Epithelial cell of proximal tubule (primary cell): ENCODE measurements at regions not wholly inside any gene's neighbourhood (a gene's known extent, or its start where the extent isn't known, plus 50 kb on each side); places are given as distances from the start of the nearest gene placed in this dataset.

Experiments
- DNase-seq: peaks from one replicate; pipeline ENCODE4 v3.0.0-alpha.2; 2011; ENCODE audit warnings: low read depth
- H3K4me3 ChIP-seq: 2 replicates; pipeline ENCODE4 v1.5.1; 2011; ENCODE audit warnings: low read depth, mild to moderate bottlenecking, low read length
- TF ChIP-seq, protein P1 (sequence below): conservative IDR thresholded peaks from 2 replicates; pipeline ENCODE4 v1.5.1; 2012; ENCODE audit warnings: low read depth, mild to moderate bottlenecking, low read length

DNA sequence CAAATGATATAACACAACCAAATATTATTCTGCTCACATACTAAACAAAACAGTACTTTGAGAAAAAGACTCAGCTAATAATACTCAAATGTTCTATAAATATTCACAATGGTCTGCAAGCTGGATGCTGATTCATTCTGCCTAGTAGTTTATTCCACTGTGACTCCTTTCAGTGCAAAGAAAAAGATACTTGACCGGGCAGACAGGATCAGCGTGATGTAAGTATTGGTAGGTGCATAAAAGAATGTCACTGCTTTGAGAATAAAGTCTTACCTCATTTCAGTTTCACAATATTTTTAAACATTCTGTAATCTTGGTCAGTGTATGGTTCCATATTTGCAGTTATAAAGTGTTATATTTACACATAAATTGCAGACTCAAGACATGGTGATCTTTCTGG, 223.0 kb upstream of the NUDT12 start:
- TF ChIP-seq, protein P1, sequence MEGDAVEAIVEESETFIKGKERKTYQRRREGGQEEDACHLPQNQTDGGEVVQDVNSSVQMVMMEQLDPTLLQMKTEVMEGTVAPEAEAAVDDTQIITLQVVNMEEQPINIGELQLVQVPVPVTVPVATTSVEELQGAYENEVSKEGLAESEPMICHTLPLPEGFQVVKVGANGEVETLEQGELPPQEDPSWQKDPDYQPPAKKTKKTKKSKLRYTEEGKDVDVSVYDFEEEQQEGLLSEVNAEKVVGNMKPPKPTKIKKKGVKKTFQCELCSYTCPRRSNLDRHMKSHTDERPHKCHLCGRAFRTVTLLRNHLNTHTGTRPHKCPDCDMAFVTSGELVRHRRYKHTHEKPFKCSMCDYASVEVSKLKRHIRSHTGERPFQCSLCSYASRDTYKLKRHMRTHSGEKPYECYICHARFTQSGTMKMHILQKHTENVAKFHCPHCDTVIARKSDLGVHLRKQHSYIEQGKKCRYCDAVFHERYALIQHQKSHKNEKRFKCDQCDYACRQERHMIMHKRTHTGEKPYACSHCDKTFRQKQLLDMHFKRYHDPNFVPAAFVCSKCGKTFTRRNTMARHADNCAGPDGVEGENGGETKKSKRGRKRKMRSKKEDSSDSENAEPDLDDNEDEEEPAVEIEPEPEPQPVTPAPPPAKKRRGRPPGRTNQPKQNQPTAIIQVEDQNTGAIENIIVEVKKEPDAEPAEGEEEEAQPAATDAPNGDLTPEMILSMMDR = no peak
- no peak for DNase-seq
- no peak overlapping the region for H3K4me3 ChIP-seq

DNA sequence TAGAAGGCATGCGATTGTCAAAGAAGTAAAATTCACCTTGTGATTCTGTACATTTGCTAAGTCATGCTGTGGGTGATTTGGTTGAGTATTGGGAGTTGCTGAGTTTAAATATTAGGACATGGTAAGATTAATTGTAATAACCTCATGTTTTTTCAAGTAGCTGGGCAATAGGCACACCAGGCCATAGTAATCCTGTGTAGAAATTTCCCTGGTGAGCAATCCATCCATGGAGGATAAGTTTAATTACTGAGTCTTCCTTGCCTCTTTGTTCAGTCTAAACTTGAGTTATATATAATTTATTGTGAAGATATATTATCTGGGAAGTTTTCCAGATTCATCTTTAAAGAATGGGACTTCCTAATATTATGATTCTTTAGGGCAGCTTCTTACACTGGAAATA, 221.1 kb upstream of the NUDT12 start:
- H3K4me3 ChIP-seq = no peak overlapping the region
- no peak for DNase-seq
- TF ChIP-seq, protein P1 = no peak

DNA sequence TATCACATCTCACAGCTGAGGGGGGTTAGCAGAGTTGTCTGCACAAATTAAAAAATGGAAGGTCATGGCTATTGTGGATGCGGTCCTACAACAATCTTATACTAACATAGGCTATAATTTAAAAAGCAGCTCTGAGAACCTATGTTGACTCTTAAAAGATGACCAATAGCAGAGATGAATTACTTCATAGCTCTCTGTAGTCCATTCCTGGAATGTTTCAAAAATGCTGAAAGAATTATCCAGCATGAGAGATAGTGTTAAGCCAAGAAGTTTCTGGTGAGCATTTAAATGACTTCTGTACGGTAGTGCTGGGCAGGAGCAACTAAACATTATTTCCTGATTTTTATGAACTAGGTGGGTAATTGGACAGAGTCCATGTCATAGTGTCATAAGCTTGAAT, 218.2 kb upstream of the NUDT12 start:
- no peak for DNase-seq
- no peak overlapping the region for H3K4me3 ChIP-seq
- TF ChIP-seq, protein P1 = no peak

DNA sequence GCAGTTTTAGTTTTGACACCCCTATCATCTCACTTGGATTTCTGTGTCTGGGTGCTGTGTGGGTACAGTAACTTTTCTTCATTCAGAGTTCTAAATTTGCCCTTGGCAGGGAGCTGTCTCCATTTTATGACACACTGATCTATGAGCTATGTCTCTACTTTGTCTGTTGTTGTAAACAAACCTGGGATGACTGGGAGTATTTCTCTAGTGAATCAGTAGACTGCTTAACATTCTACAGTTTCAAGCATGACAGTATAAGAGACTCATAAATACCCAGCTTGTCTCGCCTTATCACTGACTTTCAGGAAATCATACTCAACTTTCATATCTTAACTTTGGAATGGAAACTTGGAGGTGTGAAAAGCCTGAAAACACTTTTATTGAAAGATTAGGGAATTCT, 212.1 kb upstream of the NUDT12 start:
- no peak for DNase-seq
- no peak overlapping the region for H3K4me3 ChIP-seq
- TF ChIP-seq, protein P1 = no peak

DNA sequence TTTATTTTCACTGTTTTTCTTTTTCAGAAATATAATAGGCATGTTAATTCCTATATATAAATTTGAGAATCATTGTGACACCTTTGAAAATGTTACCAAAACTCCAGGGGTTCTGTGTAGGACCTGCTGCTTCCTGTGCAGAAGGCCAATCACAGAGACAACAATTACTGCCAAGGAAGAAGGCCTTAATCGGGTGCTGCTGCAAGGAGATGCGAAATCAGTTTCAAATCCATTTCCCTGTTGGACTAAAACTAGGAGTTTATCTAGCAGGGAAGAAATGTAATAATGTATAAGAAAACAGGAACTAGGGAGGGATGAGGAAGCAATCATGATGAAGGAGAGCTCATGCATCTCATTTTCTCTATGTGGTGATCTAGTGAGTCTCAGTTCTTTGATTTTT, 209.7 kb upstream of the NUDT12 start:
- TF ChIP-seq, protein P1 = no peak
- no peak for DNase-seq
- no peak overlapping the region for H3K4me3 ChIP-seq

DNA sequence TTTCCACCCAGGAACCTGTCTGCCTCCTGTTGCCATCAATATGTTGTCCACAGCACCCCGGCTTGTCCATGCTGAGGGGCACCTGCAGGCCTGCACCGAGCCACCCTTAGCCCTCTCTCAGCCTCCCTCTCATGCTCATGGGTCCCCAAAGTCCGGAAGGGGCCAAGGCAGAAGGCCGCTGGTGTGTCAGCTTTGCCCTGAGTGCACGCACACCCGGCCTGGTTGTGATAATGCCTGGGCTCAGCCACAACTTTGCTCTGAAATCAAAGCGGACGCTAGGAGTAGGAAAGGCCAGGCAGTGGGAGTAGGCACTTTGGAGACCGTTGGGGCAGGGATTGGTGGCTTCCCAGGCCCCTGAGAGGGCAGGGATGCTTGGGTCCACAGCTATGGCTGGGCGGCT, 201.8 kb upstream of the NUDT12 start:
- DNase-seq = no peak
- TF ChIP-seq, protein P1 = no peak
- no peak overlapping the region for H3K4me3 ChIP-seq

DNA sequence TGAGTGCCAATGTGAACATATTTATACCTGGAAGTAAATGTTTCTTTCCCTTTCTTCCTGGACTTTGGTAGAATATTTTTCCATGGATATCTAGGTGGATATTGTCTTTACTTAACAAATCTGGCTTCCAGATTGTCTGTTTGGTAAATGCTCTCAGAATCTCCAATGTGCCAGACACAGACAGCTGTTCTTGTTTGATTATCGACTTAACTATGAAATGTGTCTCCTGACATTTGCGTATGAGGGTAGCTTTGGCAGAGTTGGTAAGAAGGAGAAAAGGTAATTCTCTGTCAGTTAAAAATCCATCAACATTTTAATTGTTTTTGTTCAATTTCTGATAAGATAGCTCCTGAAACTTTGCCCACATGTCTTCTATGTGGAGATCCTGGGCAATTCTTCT, 196.4 kb upstream of the NUDT12 start:
- TF ChIP-seq, protein P1 = no peak
- H3K4me3 ChIP-seq = no peak overlapping the region
- no peak for DNase-seq
